Astrocyte (in vitro differentiated cells and primary cell): ENCODE measurements at regions not wholly inside any gene's neighbourhood (a gene's known extent, or its start where the extent isn't known, plus 50 kb on each side); places are given as distances from the start of the nearest gene placed in this dataset.
"Not testable (repeated sequence)": the region's sequence is repeated elsewhere in the genome, so short reads cannot be mapped to it uniquely, and the experiment has no call there.

ENCODE experiments used
- CTCF ChIP-seq: IDR thresholded peaks from 2 replicates; pipeline ENCODE4 v1.5.1; 2011; ENCODE audit warnings: low read depth, mild to moderate bottlenecking, inconsistent platforms, low read length, moderate library complexity; ENCODE audit not compliant: insufficient read depth
- EZH2 ChIP-seq: IDR thresholded peaks from 2 replicates; pipeline ENCODE4 v1.6.1; 2012; ENCODE audit warnings: mild to moderate bottlenecking, low read length, inconsistent platforms; ENCODE audit not compliant: insufficient read depth

- not testable (repeated sequence) for TF ChIP-seq CTCF, EZH2
Observed at GRCh38 chr2:67166511-67166910, 230.6 kb upstream of the ETAA1 start.
